ENCODE measurements at regions not wholly inside any gene's neighbourhood (a gene's known extent, or its start where the extent isn't known, plus 50 kb on each side); places are given as distances from the start of the nearest gene placed in this dataset.
"Not testable (repeated sequence)": the region's sequence is repeated elsewhere in the genome, so short reads cannot be mapped to it uniquely, and the experiment has no call there.

GRCh38 chr15:30792843-30793242 lies 110.9 kb upstream of the FAN1 start:
- TF ChIP-seq, protein P1, sequence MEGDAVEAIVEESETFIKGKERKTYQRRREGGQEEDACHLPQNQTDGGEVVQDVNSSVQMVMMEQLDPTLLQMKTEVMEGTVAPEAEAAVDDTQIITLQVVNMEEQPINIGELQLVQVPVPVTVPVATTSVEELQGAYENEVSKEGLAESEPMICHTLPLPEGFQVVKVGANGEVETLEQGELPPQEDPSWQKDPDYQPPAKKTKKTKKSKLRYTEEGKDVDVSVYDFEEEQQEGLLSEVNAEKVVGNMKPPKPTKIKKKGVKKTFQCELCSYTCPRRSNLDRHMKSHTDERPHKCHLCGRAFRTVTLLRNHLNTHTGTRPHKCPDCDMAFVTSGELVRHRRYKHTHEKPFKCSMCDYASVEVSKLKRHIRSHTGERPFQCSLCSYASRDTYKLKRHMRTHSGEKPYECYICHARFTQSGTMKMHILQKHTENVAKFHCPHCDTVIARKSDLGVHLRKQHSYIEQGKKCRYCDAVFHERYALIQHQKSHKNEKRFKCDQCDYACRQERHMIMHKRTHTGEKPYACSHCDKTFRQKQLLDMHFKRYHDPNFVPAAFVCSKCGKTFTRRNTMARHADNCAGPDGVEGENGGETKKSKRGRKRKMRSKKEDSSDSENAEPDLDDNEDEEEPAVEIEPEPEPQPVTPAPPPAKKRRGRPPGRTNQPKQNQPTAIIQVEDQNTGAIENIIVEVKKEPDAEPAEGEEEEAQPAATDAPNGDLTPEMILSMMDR (IDR thresholded peaks at IDR 0.05): not testable (repeated sequence)
- not testable (repeated sequence) for TF ChIP-seq POLR2A (IDR thresholded peaks at IDR 0.05)

Data from esophagus squamous epithelium (tissue), 4 donors.